ENCODE measurements at regions not wholly inside any gene's neighbourhood (a gene's known extent, or its start where the extent isn't known, plus 50 kb on each side); places are given as distances from the start of the nearest gene placed in this dataset.

- H2AFZ ChIP-seq: no peak overlapping the region
- H3K9ac ChIP-seq: no peak overlapping the region
- no peak overlapping the region for H3K4me3 ChIP-seq (ENCODE audit: low read depth, low read length)
- H3K9me3 ChIP-seq (ENCODE audit: control insufficient read depth, low read length): no peaks in the 10 kb centered on the region
- no peak for TF ChIP-seq CTCF (IDR thresholded peaks at IDR 0.05)
- H3K36me3 ChIP-seq (ENCODE audit: control insufficient read depth, insufficient read depth, low read length): no peaks in the 10 kb centered on the region
- H3K27me3 ChIP-seq (ENCODE audit: control insufficient read depth, insufficient read depth, low read length): no peaks in the 10 kb centered on the region
- H3K27ac ChIP-seq: no peak overlapping the region
- no peak overlapping the region for H3K4me2 ChIP-seq (ENCODE audit: low read length)
- H3K4me1 ChIP-seq: no peaks in the 10 kb centered on the region
- no peaks in the 10 kb centered on the region for H3K79me2 ChIP-seq
These were observed 58.3 kb upstream of the TNP1 start for GRCh38 chr2:216918088-216918680.

- H3K79me2 ChIP-seq: no peaks in the 10 kb centered on the region
- H3K4me1 ChIP-seq: no peaks in the 10 kb centered on the region
- no peak overlapping the region for H3K4me3 ChIP-seq (ENCODE audit: low read depth, low read length)
- H3K9ac ChIP-seq: no peak overlapping the region
- H3K27me3 ChIP-seq (ENCODE audit: control insufficient read depth, insufficient read depth, low read length): no peaks in the 10 kb centered on the region
- no peak for TF ChIP-seq CTCF (IDR thresholded peaks at IDR 0.05)
- no peak overlapping the region for H3K4me2 ChIP-seq (ENCODE audit: low read length)
- no peaks in the 10 kb centered on the region for H3K36me3 ChIP-seq (ENCODE audit: control insufficient read depth, insufficient read depth, low read length)
- no peaks in the 10 kb centered on the region for H3K9me3 ChIP-seq (ENCODE audit: control insufficient read depth, low read length)
- H2AFZ ChIP-seq: no peak overlapping the region
- no peak overlapping the region for H3K27ac ChIP-seq
These were observed 57.2 kb upstream of the TNP1 start for GRCh38 chr2:216916956-216917650.

GRCh38 chr2:216915557-216916150 lies 55.8 kb upstream of the TNP1 start:
- Histone ChIP-seq H3K9me3 (ENCODE audit: control insufficient read depth, low read length) (no peaks in the 10 kb centered on the region), H2AFZ (no peak overlapping the region), H3K36me3 (ENCODE audit: control insufficient read depth, insufficient read depth, low read length) (no peaks in the 10 kb centered on the region), H3K27me3 (ENCODE audit: control insufficient read depth, insufficient read depth, low read length) (no peaks in the 10 kb centered on the region), H3K27ac (no peak overlapping the region), H3K4me2 (ENCODE audit: low read length) (no peak overlapping the region), H3K79me2 (no peaks in the 10 kb centered on the region), H3K4me3 (ENCODE audit: low read depth, low read length) (no peak overlapping the region), H3K4me1 (no peaks in the 10 kb centered on the region), H3K9ac (no peak overlapping the region)
- no peak for TF ChIP-seq CTCF (IDR thresholded peaks at IDR 0.05)

- Histone ChIP-seq H3K4me1 (no peaks in the 10 kb centered on the region), H3K27ac (no peak overlapping the region), H3K36me3 (ENCODE audit: control insufficient read depth, insufficient read depth, low read length) (no peaks in the 10 kb centered on the region), H3K4me3 (ENCODE audit: low read depth, low read length) (no peak overlapping the region), H3K9me3 (ENCODE audit: control insufficient read depth, low read length) (no peaks in the 10 kb centered on the region), H3K27me3 (ENCODE audit: control insufficient read depth, insufficient read depth, low read length) (no peaks in the 10 kb centered on the region), H3K9ac (no peak overlapping the region), H3K4me2 (ENCODE audit: low read length) (no peak overlapping the region), H3K79me2 (no peaks in the 10 kb centered on the region), H2AFZ (no peak overlapping the region)
- no peak for TF ChIP-seq CTCF (IDR thresholded peaks at IDR 0.05)
These were observed 54.6 kb upstream of the TNP1 start for GRCh38 chr2:216914491-216914890.
